IMR-90 (cell line): ENCODE measurements at regions not wholly inside any gene's neighbourhood (a gene's known extent, or its start where the extent isn't known, plus 50 kb on each side); places are given as distances from the start of the nearest gene placed in this dataset.

ENCODE experiments used
- ATAC-seq: fragments of 200-7000 bp; cut with Tn5 transposase; 2 replicates; pipeline ENCODE4 v1.9.1; 2020; ENCODE audit warnings: low read depth, mild to moderate bottlenecking, moderate library complexity
- BruUV-seq: library from RNA; stranded (reverse); fragments of 400-500 nt; replicated peaks from 2 replicates; lab custom pipeline; 2021; lab: Mats Ljungman, UMichigan
- CTCF ChIA-PET: fragments of 300-600 bp; formaldehyde crosslinking; extraction: SDS; loops from one replicate; lab custom pipeline; 2021; ENCODE audit warnings: antibody characterized with exemption; lab: Yijun Ruan, JAX
- POLR2A ChIA-PET: fragments of 300-600 bp; sonication (Branson Sonifier 250); formaldehyde crosslinking; loops from one replicate; lab custom pipeline; 2022; ENCODE audit warnings: antibody characterized with exemption; ENCODE audit not compliant: unreplicated experiment; lab: Charles Lee
- DNase-seq: peaks from one replicate; pipeline ENCODE4 v3.0.0; 2013
- H2AFZ ChIP-seq: replicated peaks from 2 replicates; pipeline ENCODE3; 2013; ENCODE audit warnings: low read length, mild to moderate bottlenecking; ENCODE audit not compliant: poor library complexity
- H2AK5ac ChIP-seq: 2 replicates; pipeline ENCODE4 v1.6.1; 2013; ENCODE audit warnings: low read depth, low read length, inconsistent platforms
- H2AK9ac ChIP-seq: replicated peaks from 2 replicates; pipeline ENCODE3; 2013; ENCODE audit warnings: mild to moderate bottlenecking, low read depth, low read length, moderate library complexity; ENCODE audit not compliant: poor library complexity
- H2BK120ac ChIP-seq: 2 replicates; pipeline ENCODE4 v1.6.1; 2013; ENCODE audit warnings: low read depth, low read length, inconsistent platforms
- H2BK15ac ChIP-seq: 3 replicates; pipeline ENCODE4 v1.6.1; 2013; ENCODE audit warnings: low read depth, low read length, inconsistent platforms
- H2BK20ac ChIP-seq: 2 replicates; pipeline ENCODE4 v1.6.1; 2013; ENCODE audit warnings: low read depth, mild to moderate bottlenecking, inconsistent platforms, low read length, moderate library complexity
- H2BK5ac ChIP-seq: 2 replicates; pipeline ENCODE4 v1.6.1; 2013; ENCODE audit warnings: mild to moderate bottlenecking, low read depth, low read length, inconsistent platforms; ENCODE audit not compliant: poor library complexity, severe bottlenecking
- H3K14ac ChIP-seq: replicated peaks from 2 replicates; pipeline ENCODE4 v1.6.1; 2013; ENCODE audit warnings: low read depth, low read length, inconsistent platforms
- H3K18ac ChIP-seq: 2 replicates; pipeline ENCODE4 v1.6.1; 2013; ENCODE audit warnings: low read depth, low read length, control low read depth
- H3K23ac ChIP-seq: 2 replicates; pipeline ENCODE4 v1.6.1; 2013; ENCODE audit warnings: low read depth, low read length, inconsistent platforms
- H3K27ac ChIP-seq: 2 replicates; pipeline ENCODE4 v1.5.1; 2013; ENCODE audit warnings: mild to moderate bottlenecking, control low read depth, low read length; ENCODE audit not compliant: insufficient read depth
- H3K27me3 ChIP-seq: 2 replicates; pipeline ENCODE4 v1.6.1; 2013; ENCODE audit warnings: low read length; ENCODE audit not compliant: control insufficient read depth, insufficient read depth
- H3K36me3 ChIP-seq: 2 replicates; pipeline ENCODE4 v1.6.1; 2013; ENCODE audit warnings: low read length, mixed read lengths; ENCODE audit not compliant: control insufficient read depth, insufficient read depth
- H3K4ac ChIP-seq: 2 replicates; pipeline ENCODE4 v1.6.1; 2013; ENCODE audit warnings: low read depth, low read length, inconsistent platforms
- H3K4me1 ChIP-seq: 2 replicates; pipeline ENCODE4 v1.6.1; 2013; ENCODE audit warnings: low read length, mixed read lengths; ENCODE audit not compliant: control insufficient read depth, insufficient read depth
- H3K4me2 ChIP-seq: 2 replicates; pipeline ENCODE4 v1.6.1; 2013; ENCODE audit warnings: low read depth, mild to moderate bottlenecking, control low read depth, low read length, moderate library complexity
- H3K4me3 ChIP-seq: 2 replicates; pipeline ENCODE4 v1.5.1; 2013; ENCODE audit warnings: low read depth, mild to moderate bottlenecking, control low read depth, low read length, moderate library complexity; ENCODE audit not compliant: insufficient read depth
- H3K56ac ChIP-seq: 2 replicates; pipeline ENCODE4 v1.6.1; 2013; ENCODE audit warnings: low read length, inconsistent platforms; ENCODE audit not compliant: insufficient read depth; ENCODE audit errors: extremely low read depth
- H3K79me1 ChIP-seq, 2 experiments: 2 replicates each; pipeline ENCODE4 v1.6.1; 2013; ENCODE audit warnings: low read length in 2 of 2, inconsistent platforms in 1 of 2, low read depth in 1 of 2
- H3K9ac ChIP-seq: 2 replicates; pipeline ENCODE4 v1.6.1; 2013; ENCODE audit warnings: low read depth, low read length, control low read depth
- H3K9me1 ChIP-seq: 2 replicates; pipeline ENCODE4 v1.6.1; 2013; ENCODE audit warnings: low read length, inconsistent platforms; ENCODE audit not compliant: insufficient read depth
- H3K9me3 ChIP-seq: 2 replicates; pipeline ENCODE4 v1.6.1; 2013; ENCODE audit warnings: low read length; ENCODE audit not compliant: control insufficient read depth, insufficient read depth
- H4K20me1 ChIP-seq: 2 replicates; pipeline ENCODE4 v1.6.1; 2013; ENCODE audit warnings: low read length, inconsistent platforms; ENCODE audit not compliant: insufficient read depth
- H4K5ac ChIP-seq: 2 replicates; pipeline ENCODE4 v1.6.1; 2013; ENCODE audit warnings: mild to moderate bottlenecking, low read depth, low read length, control low read depth
- H4K8ac ChIP-seq, 2 experiments: 2 replicates each; pipeline ENCODE4 v1.6.1; 2013; ENCODE audit warnings: low read depth in 2 of 2, low read length in 2 of 2, control low read depth in 1 of 2, inconsistent platforms in 1 of 2
- H4K91ac ChIP-seq: 2 replicates; pipeline ENCODE4 v1.6.1; 2013; ENCODE audit warnings: low read depth, low read length, inconsistent platforms; ENCODE audit not compliant: insufficient read depth
- BHLHE40 ChIP-seq: fragments of 150-350 bp; IDR thresholded peaks from 2 replicates; pipeline ENCODE4 v1.6.1; 2016; ENCODE audit warnings: mild to moderate bottlenecking, low read depth, low read length
- CEBPB ChIP-seq: IDR thresholded peaks from 2 replicates; pipeline ENCODE4 v1.6.1; 2012; ENCODE audit warnings: low read depth, low read length, improper control_type of control experiment
- CHD1 ChIP-seq: IDR thresholded peaks from 2 replicates; pipeline ENCODE4 v1.6.1; 2012; ENCODE audit warnings: low read depth, low read length, improper control_type of control experiment
- MAFK ChIP-seq: IDR thresholded peaks from 2 replicates; pipeline ENCODE4 v1.6.1; 2012; ENCODE audit warnings: low read depth, low read length, improper control_type of control experiment
- MAZ ChIP-seq: IDR thresholded peaks from 2 replicates; pipeline ENCODE4 v1.6.1; 2012; ENCODE audit warnings: low read depth, mild to moderate bottlenecking, low read length, improper control_type of control experiment, moderate library complexity, borderline replicate concordance
- MXI1 ChIP-seq: IDR thresholded peaks from 2 replicates; pipeline ENCODE4 v1.6.1; 2012; ENCODE audit warnings: low read depth, mild to moderate bottlenecking, low read length, moderate library complexity, borderline replicate concordance
- NFE2L2 ChIP-seq: fragments of 150-350 bp; IDR thresholded peaks from 2 replicates; pipeline ENCODE4 v1.6.1; 2016; ENCODE audit warnings: low read depth, mild to moderate bottlenecking, low read length
- POLR2A ChIP-seq: IDR thresholded peaks from 2 replicates; pipeline ENCODE4 v1.6.1; 2012; ENCODE audit warnings: mild to moderate bottlenecking, low read depth, low read length
- RCOR1 ChIP-seq: IDR thresholded peaks from 2 replicates; pipeline ENCODE4 v1.6.1; 2012; ENCODE audit warnings: mild to moderate bottlenecking, low read length, improper control_type of control experiment; ENCODE audit not compliant: insufficient replicate concordance
- RFX5 ChIP-seq: IDR thresholded peaks from 2 replicates; pipeline ENCODE4 v1.8.0; 2012; ENCODE audit warnings: low read depth, mild to moderate bottlenecking, low read length, moderate library complexity
- SMC3 ChIP-seq: fragments of 150-350 bp; IDR thresholded peaks from 2 replicates; pipeline ENCODE4 v1.6.1; 2016; ENCODE audit warnings: low read depth, mild to moderate bottlenecking, antibody characterized with exemption, low read length, moderate library complexity
- WGBS, 2 experiments: methylation state at CpG; one replicate each; pipeline versions ENCODE4 v1.1.5 to v1.1.7; 2013; ENCODE audit warnings: missing lambda C conversion rate in 2 of 2; ENCODE audit not compliant: insufficient read length in 1 of 2; ENCODE audit errors: extremely low coverage in 2 of 2; 5-methylcytosine and 5-hydroxymethylcytosine counted together
- dilution Hi-C: fragments of 300-500 bp; cut with HindIII; formaldehyde crosslinking; loops from one replicate; pipeline ENCODE4 v1.14.3; 2018; ENCODE audit warnings: low sequenced_read_pairs; ENCODE audit not compliant: unreplicated experiment
- in situ Hi-C: fragments of 300-500 bp; cut with MboI; formaldehyde crosslinking; loops from 3 replicates; pipeline ENCODE4 v1.14.3; 2019; ENCODE audit warnings: low sequenced_read_pairs, inconsistent platforms, mixed read lengths
- intact Hi-C: fragments of 100-400 bp; cut with micrococcal nuclease; formaldehyde crosslinking; loops from 2 replicates; pipeline ENCODE4 v1.10.0; 2022
- TF ChIP-seq, protein P1 (sequence below): fragments of 150-350 bp; IDR thresholded peaks from 2 replicates; pipeline ENCODE4 v1.6.1; 2017; ENCODE audit warnings: mild to moderate bottlenecking, antibody characterized with exemption, low read length, low read depth
- TF ChIP-seq, protein P2 (sequence below): fragments of 150-350 bp; IDR thresholded peaks from 2 replicates; pipeline ENCODE4 v1.6.1; 2016; ENCODE audit warnings: low read depth, mild to moderate bottlenecking, low read length, moderate library complexity, borderline replicate concordance
- TF ChIP-seq, protein P3 (sequence below): conservative IDR thresholded peaks from 2 replicates; pipeline ENCODE4 v1.5.1; 2012; ENCODE audit warnings: mild to moderate bottlenecking, low read depth, low read length, improper control_type of control experiment

DNA sequence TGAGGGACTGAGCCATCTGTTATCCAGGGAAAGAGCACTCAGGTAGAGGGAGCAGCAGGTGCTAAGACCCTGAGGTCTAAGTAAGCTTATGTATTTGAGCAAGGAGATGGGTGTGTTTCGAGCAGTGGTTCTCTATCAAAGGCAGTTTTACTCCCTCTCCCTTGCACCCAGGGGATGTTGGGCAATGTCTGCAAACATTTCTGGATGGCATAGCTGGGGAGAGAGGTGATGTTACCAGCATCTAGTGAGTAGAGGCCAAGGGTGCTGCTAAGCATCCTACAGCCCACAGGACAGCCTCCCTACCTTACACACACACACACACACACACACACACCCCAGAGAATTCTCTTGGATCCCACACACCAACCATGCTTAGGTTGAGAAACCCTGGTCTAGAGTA lies 221.0 kb upstream of the PWP1 start:
- Histone ChIP-seq H3K9ac (no peak overlapping the region), H3K4me2 (no peak overlapping the region), H4K8ac (no peak overlapping the region), H3K27ac (no peak overlapping the region), H3K23ac (no peak overlapping the region), H3K79me1 (peaks cover 7 to 10% of the 10 kb centered on the region in 2 experiments; a peak in 2 of 4 replicates), H2BK20ac (no peak overlapping the region), H4K91ac (no peak overlapping the region), H3K14ac (no peak overlapping the region), H2AK9ac (no peak overlapping the region), H3K56ac (no peak overlapping the region), H3K4me1 (peaks cover 9% of the 10 kb centered on the region), H2AFZ (no peak overlapping the region), H2BK120ac (no peak overlapping the region), H2BK15ac (no peak overlapping the region), H2AK5ac (no peak overlapping the region), H3K36me3 (no peaks in the 10 kb centered on the region), H3K4ac (no peak overlapping the region), H4K5ac (no peak overlapping the region), H3K4me3 (no peak overlapping the region), H4K20me1 (no peaks in the 10 kb centered on the region), H3K18ac (no peak overlapping the region), H3K9me1 (peaks cover 10% of the 10 kb centered on the region), H2BK5ac (no peak overlapping the region), H3K9me3 (no peaks in the 10 kb centered on the region), H3K27me3 (no peaks in the 10 kb centered on the region; the same call in 1 of the 2 replicates)
- ATAC-seq (no peak), DNase-seq (no peak)
- ChIA-PET POLR2A (interaction anchor here (0.6 kb wide), 1 partner anchor 15 kb away, joined by 3 read pairs; no protein-coding TSS in a partner anchor), CTCF (no interaction called here)
- intact Hi-C loops (no loop called here), dilution Hi-C loops (no loop called here), in situ Hi-C loops (no loop called here)
- no CpG with 5 or more reads among the region's 1 CpG for WGBS, 2 experiments
- BruUV-seq = no TSS peak
- TF ChIP-seq, protein P1, sequence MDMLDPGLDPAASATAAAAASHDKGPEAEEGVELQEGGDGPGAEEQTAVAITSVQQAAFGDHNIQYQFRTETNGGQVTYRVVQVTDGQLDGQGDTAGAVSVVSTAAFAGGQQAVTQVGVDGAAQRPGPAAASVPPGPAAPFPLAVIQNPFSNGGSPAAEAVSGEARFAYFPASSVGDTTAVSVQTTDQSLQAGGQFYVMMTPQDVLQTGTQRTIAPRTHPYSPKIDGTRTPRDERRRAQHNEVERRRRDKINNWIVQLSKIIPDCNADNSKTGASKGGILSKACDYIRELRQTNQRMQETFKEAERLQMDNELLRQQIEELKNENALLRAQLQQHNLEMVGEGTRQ = no peak
- TF ChIP-seq NFE2L2 = no peak
- TF ChIP-seq RFX5 = no peak
- TF ChIP-seq, protein P2, sequence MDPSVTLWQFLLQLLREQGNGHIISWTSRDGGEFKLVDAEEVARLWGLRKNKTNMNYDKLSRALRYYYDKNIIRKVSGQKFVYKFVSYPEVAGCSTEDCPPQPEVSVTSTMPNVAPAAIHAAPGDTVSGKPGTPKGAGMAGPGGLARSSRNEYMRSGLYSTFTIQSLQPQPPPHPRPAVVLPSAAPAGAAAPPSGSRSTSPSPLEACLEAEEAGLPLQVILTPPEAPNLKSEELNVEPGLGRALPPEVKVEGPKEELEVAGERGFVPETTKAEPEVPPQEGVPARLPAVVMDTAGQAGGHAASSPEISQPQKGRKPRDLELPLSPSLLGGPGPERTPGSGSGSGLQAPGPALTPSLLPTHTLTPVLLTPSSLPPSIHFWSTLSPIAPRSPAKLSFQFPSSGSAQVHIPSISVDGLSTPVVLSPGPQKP = no peak
- TF ChIP-seq MAFK = no peak
- no peak for TF ChIP-seq RCOR1
- no peak for TF ChIP-seq SMC3
- TF ChIP-seq MAZ = no peak
- no peak for TF ChIP-seq BHLHE40
- no peak for TF ChIP-seq CHD1
- no peak for TF ChIP-seq MXI1
- TF ChIP-seq POLR2A = no peak
- TF ChIP-seq, protein P3, sequence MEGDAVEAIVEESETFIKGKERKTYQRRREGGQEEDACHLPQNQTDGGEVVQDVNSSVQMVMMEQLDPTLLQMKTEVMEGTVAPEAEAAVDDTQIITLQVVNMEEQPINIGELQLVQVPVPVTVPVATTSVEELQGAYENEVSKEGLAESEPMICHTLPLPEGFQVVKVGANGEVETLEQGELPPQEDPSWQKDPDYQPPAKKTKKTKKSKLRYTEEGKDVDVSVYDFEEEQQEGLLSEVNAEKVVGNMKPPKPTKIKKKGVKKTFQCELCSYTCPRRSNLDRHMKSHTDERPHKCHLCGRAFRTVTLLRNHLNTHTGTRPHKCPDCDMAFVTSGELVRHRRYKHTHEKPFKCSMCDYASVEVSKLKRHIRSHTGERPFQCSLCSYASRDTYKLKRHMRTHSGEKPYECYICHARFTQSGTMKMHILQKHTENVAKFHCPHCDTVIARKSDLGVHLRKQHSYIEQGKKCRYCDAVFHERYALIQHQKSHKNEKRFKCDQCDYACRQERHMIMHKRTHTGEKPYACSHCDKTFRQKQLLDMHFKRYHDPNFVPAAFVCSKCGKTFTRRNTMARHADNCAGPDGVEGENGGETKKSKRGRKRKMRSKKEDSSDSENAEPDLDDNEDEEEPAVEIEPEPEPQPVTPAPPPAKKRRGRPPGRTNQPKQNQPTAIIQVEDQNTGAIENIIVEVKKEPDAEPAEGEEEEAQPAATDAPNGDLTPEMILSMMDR = no peak
- TF ChIP-seq CEBPB = no peak
